IPS DF 6.9 (cell line): ENCODE measurements at regions not wholly inside any gene's neighbourhood (a gene's known extent, or its start where the extent isn't known, plus 50 kb on each side); places are given as distances from the start of the nearest gene placed in this dataset.

Source experiments
- DNase-seq: peaks from one replicate; pipeline ENCODE4 v3.0.0-alpha.2; 2013; ENCODE audit warnings: low read depth, low spot score
- H3K27ac ChIP-seq: one replicate; pipeline ENCODE4 v1.5.1; 2013; ENCODE audit warnings: low read length, control low read depth
- H3K27me3 ChIP-seq: 2 replicates; pipeline ENCODE4 v1.6.1; 2013; ENCODE audit warnings: mild to moderate bottlenecking, low read length; ENCODE audit not compliant: control insufficient read depth, insufficient read depth
- H3K36me3 ChIP-seq: 2 replicates; pipeline ENCODE4 v1.6.1; 2013; ENCODE audit warnings: low read length; ENCODE audit not compliant: control insufficient read depth, insufficient read depth
- H3K4me1 ChIP-seq: 2 replicates; pipeline ENCODE4 v1.6.1; 2013; ENCODE audit warnings: low read length; ENCODE audit not compliant: control insufficient read depth, insufficient read depth
- H3K4me3 ChIP-seq: 2 replicates; pipeline ENCODE4 v1.5.1; 2013; ENCODE audit warnings: mild to moderate bottlenecking, low read length
- H3K9me3 ChIP-seq: 2 replicates; pipeline ENCODE4 v1.6.1; 2013; ENCODE audit warnings: low read length, inconsistent platforms; ENCODE audit not compliant: control insufficient read depth, insufficient read depth
- WGBS: extraction: QIAGEN DNeasy Blood & Tissue Kit; methylation state at CpG from one replicate; pipeline ENCODE4 v1.1.7; 2013; ENCODE audit warnings: mixed read lengths, missing lambda C conversion rate; ENCODE audit not compliant: insufficient read length, insufficient coverage; 5-methylcytosine and 5-hydroxymethylcytosine counted together

DNA sequence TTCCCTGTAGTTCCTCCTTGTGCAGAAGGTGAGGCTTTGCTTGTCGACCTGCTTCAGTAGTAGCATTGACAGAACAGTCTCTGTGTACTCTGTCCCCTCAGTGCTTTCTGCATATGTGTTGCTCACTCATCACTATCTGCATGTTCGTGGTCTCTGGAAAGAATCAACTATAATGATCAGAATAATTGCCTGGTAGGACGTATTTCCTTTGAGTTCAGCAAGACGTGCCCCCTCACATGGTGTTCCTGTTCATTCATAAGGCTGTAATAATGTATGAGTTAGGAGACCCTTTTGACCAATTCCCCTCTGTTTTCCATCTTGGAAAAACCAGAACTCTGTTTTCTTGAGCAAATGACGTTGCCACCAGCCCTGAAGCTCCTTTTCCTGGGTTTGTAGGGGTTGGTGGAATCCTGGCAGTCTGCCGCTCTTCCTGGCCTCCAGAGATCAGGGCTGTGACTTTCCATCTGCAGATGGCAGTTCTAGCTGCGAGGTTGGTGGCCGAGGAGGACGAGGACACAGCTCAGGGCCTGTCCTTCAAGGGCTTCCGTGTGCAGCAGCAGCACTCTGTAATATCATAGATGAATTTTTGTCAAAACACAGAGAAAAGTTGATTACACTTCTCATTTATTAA lies 61.9 kb downstream of the EXOSC2 start:
- Histone ChIP-seq H3K4me3 (no peak overlapping the region), H3K36me3 (no peaks in the 10 kb centered on the region), H3K27me3 (no peaks in the 10 kb centered on the region), H3K4me1 (peaks cover 5% of the 10 kb centered on the region; the same call in 1 of the 2 replicates), H3K9me3 (no peaks in the 10 kb centered on the region), H3K27ac (no peak overlapping the region)
- no peak for DNase-seq
- WGBS, result no CpG with 5 or more reads among the region's 10 CpGs

GRCh38 chr9:130756037-130756436 lies 62.5 kb downstream of the EXOSC2 start:
- no peaks in the 10 kb centered on the region for H3K9me3 ChIP-seq
- no peaks in the 10 kb centered on the region for H3K36me3 ChIP-seq
- no peak overlapping the region for H3K4me3 ChIP-seq
- DNase-seq, result no peak
- peaks cover 5% of the 10 kb centered on the region; the same call in 1 of the 2 replicates for H3K4me1 ChIP-seq
- no CpG with 5 or more reads among the region's 2 CpGs for WGBS
- H3K27ac ChIP-seq, result no peak overlapping the region
- H3K27me3 ChIP-seq, result no peaks in the 10 kb centered on the region

DNA sequence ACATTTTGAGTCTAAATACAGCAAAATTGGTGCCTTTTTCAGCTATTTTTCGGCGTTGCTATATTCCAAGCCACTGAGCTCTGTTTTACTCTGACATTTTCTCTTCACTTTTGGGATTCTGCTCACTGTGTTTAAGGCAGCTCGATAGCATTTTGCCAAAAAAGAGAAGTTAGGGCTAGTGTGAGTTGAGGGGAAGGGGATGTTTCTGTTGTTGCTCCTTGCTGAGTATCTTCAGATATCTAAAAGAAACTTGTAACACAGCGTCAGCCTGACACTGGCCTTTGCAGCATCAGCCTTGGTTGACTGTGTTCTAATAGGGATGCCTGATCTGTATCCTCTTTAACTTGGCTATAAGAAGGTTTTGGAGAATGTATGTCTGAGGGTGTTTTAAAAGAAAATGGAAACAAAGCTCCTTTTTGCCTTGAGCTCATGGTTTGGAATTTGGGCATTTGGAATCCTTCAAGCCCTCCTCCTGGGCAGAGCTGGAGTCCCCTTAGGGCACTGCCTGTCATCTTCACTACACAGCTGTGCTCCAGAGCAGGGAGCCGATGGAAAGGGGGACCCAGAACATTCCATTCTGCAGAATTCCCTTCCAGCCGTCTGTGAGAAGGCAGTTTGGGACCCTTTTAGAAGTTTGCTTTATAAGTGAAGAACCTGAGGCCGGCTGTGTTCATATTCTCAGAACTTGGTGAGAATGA lies 63.0 kb downstream of the EXOSC2 start:
- no peaks in the 10 kb centered on the region for H3K36me3 ChIP-seq
- H3K27ac ChIP-seq, result no peak overlapping the region
- peaks cover 5% of the 10 kb centered on the region; the same call in 1 of the 2 replicates for H3K4me1 ChIP-seq
- no peak overlapping the region for H3K4me3 ChIP-seq
- no CpG with 5 or more reads among the region's 7 CpGs for WGBS
- no peaks in the 10 kb centered on the region for H3K27me3 ChIP-seq
- no peak for DNase-seq
- H3K9me3 ChIP-seq, result no peaks in the 10 kb centered on the region

- DNase-seq, result no peak
- no peaks in the 10 kb centered on the region for H3K27me3 ChIP-seq
- H3K4me1 ChIP-seq, result peaks cover 10% of the 10 kb centered on the region
- no peaks in the 10 kb centered on the region for H3K36me3 ChIP-seq
- WGBS, result no CpG with 5 or more reads among the region's 4 CpGs
- no peak overlapping the region for H3K4me3 ChIP-seq
- no peaks in the 10 kb centered on the region for H3K9me3 ChIP-seq
- H3K27ac ChIP-seq, result no peak overlapping the region
These were observed 66.2 kb downstream of the EXOSC2 start for GRCh38 chr9:130759738-130760137.

DNA sequence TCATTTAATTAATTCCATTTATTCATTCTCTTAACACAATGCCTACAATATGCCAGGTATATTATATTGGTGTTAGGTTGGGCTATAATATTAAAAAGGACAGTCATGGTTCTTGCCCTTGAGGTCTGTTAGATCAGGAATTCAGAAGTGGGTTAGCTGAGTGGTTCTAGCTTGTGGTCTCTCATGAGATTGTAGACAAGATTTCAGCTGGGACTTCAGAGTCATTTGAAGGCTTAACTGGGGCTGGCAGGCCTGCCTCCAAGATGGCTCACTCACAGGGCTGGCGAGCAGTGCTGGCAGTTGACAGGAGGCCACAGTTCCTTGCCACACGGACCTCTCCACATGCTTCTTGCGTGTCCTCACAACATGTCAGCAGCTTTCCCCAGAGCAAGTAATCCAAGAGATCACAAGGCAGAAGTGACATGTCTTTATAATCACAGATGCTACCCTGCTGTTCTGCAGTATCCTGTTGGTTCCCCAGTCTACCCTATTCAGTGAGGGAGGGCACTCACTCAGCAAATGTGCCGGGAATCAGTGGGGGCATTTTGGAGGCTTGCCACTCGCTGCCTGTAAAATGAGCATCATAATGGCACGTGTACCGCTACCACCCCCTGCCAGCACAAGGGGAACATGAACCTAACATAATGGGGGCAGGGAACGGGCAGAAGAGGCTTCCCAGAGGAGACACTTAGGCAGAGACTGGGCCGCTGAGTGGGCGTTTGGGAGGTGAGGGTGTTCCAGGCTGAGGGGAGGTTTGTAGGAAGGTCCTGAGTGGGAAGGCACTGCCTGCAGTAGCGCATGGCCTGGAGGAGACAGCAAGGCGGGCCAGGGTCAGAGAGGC lies 70.0 kb downstream of the EXOSC2 start:
- no CpG with 5 or more reads among the region's 12 CpGs for WGBS
- no peak for DNase-seq
- H3K27me3 ChIP-seq, result no peaks in the 10 kb centered on the region
- H3K4me1 ChIP-seq, result peaks cover 13% of the 10 kb centered on the region
- H3K36me3 ChIP-seq, result no peaks in the 10 kb centered on the region
- no peak overlapping the region for H3K4me3 ChIP-seq
- no peaks in the 10 kb centered on the region for H3K9me3 ChIP-seq
- no peak overlapping the region for H3K27ac ChIP-seq

GRCh38 chr9:130765137-130766020 lies 69.7 kb upstream of the ABL1 start:
- no peak for DNase-seq
- Histone ChIP-seq H3K4me3 (no peak overlapping the region; the same call in 1 of the 2 replicates), H3K36me3 (no peaks in the 10 kb centered on the region), H3K4me1 (peaks cover 11% of the 10 kb centered on the region), H3K9me3 (no peaks in the 10 kb centered on the region), H3K27me3 (no peaks in the 10 kb centered on the region), H3K27ac (no peak overlapping the region)
- no CpG with 5 or more reads among the region's 8 CpGs for WGBS

GRCh38 chr9:130766021-130766926 lies 68.8 kb upstream of the ABL1 start:
- no CpG with 5 or more reads among the region's 19 CpGs for WGBS

DNA sequence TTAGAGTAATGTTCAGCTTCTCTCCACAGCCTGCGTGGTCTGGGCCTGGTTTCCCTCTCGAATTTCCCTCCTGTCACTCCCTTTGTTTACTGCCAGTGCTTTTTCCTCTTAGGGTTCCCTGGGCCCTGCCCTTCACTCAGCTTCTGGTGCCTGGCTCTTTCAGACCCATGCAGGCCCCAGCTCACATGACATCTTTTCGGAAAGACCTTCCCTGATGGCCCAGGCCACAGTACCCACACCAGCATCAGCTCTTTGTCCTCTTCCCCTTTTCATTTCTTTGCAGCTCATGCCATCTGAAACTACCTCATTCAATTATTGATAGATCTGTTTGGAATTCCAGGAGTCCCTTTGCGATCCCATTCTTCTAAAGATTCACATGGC lies 68.1 kb upstream of the ABL1 start:
- H3K4me3 ChIP-seq, result no peak overlapping the region
- no peak for DNase-seq
- H3K27ac ChIP-seq, result no peak overlapping the region
- H3K4me1 ChIP-seq, result peaks cover 11% of the 10 kb centered on the region
- no CpG with 5 or more reads among the region's 4 CpGs for WGBS
- H3K9me3 ChIP-seq, result no peaks in the 10 kb centered on the region
- H3K27me3 ChIP-seq, result no peaks in the 10 kb centered on the region
- H3K36me3 ChIP-seq, result no peaks in the 10 kb centered on the region

More at GRCh38 chr9:130766021-130766926, 68.8 kb upstream of the ABL1 start:
- H3K9me3 ChIP-seq, result no peaks in the 10 kb centered on the region
- H3K4me1 ChIP-seq, result peaks cover 11% of the 10 kb centered on the region
- H3K27me3 ChIP-seq, result no peaks in the 10 kb centered on the region
- H3K27ac ChIP-seq, result no peak overlapping the region
- no peaks in the 10 kb centered on the region for H3K36me3 ChIP-seq
- H3K4me3 ChIP-seq, result no peak overlapping the region; the same call in 1 of the 2 replicates
- DNase-seq, result no peak

- Histone ChIP-seq H3K4me1 (peaks cover 11% of the 10 kb centered on the region), H3K9me3 (no peaks in the 10 kb centered on the region), H3K4me3 (no peak overlapping the region), H3K27me3 (no peaks in the 10 kb centered on the region), H3K36me3 (no peaks in the 10 kb centered on the region), H3K27ac (no peak overlapping the region)
- peak; percentile 29 for DNase-seq
- no CpG with 5 or more reads among the region's 6 CpGs for WGBS
These were observed 66.8 kb upstream of the ABL1 start for GRCh38 chr9:130768265-130768664.
